ENCODE measurements at regions not wholly inside any gene's neighbourhood (a gene's known extent, or its start where the extent isn't known, plus 50 kb on each side); places are given as distances from the start of the nearest gene placed in this dataset.

DNA sequence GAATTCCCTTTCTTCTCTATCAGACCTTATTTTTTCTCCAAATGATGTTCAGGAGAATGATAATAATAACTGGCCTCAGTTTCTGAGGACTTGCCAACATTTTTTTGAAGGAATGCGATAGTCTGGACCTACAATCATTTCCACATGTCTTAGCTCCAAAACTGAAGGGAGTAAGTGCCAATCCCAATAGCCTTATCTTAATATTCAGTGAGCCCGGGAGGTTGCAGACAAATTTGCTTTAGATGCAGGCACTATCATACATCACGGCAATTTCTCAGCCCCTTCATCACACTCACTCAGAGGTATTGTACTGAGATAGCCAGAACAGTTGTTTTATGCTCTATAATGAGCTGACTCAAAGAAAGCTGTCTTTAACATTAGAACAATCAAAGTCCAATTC is 796.9 kb downstream of the ADGRL2 start:
- TF ChIP-seq CTCF (IDR thresholded peaks at IDR 0.05) (no peak), POLR2A (IDR thresholded peaks at IDR 0.05) (no peak)

Measured in adrenal gland (tissue), 5 donors.